ENCODE measurements at regions not wholly inside any gene's neighbourhood (a gene's known extent, or its start where the extent isn't known, plus 50 kb on each side); places are given as distances from the start of the nearest gene placed in this dataset.

- TF ChIP-seq ETV5 (CRISPR knock-in tag; IDR thresholded peaks at IDR 0.05; ENCODE audit: borderline replicate concordance): no peak
- TF ChIP-seq, protein P1, sequence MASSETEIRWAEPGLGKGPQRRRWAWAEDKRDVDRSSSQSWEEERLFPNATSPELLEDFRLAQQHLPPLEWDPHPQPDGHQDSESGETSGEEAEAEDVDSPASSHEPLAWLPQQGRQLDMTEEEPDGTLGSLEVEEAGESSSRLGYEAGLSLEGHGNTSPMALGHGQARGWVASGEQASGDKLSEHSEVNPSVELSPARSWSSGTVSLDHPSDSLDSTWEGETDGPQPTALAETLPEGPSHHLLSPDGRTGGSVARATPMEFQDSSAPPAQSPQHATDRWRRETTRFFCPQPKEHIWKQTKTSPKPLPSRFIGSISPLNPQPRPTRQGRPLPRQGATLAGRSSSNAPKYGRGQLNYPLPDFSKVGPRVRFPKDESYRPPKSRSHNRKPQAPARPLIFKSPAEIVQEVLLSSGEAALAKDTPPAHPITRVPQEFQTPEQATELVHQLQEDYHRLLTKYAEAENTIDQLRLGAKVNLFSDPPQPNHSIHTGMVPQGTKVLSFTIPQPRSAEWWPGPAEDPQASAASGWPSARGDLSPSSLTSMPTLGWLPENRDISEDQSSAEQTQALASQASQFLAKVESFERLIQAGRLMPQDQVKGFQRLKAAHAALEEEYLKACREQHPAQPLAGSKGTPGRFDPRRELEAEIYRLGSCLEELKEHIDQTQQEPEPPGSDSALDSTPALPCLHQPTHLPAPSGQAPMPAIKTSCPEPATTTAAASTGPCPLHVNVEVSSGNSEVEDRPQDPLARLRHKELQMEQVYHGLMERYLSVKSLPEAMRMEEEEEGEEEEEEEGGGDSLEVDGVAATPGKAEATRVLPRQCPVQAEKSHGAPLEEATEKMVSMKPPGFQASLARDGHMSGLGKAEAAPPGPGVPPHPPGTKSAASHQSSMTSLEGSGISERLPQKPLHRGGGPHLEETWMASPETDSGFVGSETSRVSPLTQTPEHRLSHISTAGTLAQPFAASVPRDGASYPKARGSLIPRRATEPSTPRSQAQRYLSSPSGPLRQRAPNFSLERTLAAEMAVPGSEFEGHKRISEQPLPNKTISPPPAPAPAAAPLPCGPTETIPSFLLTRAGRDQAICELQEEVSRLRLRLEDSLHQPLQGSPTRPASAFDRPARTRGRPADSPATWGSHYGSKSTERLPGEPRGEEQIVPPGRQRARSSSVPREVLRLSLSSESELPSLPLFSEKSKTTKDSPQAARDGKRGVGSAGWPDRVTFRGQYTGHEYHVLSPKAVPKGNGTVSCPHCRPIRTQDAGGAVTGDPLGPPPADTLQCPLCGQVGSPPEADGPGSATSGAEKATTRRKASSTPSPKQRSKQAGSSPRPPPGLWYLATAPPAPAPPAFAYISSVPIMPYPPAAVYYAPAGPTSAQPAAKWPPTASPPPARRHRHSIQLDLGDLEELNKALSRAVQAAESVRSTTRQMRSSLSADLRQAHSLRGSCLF (CRISPR knock-in tag; IDR thresholded peaks at IDR 0.05; ENCODE audit: borderline replicate concordance): no peak
- no peak for TF ChIP-seq SRSF4 (IDR thresholded peaks at IDR 0.05; ENCODE audit: low read depth, low read length, poor library complexity, severe bottlenecking)
- TF ChIP-seq ZNF17 (CRISPR knock-in tag; IDR thresholded peaks at IDR 0.05): no peak
- TF ChIP-seq, protein P2, sequence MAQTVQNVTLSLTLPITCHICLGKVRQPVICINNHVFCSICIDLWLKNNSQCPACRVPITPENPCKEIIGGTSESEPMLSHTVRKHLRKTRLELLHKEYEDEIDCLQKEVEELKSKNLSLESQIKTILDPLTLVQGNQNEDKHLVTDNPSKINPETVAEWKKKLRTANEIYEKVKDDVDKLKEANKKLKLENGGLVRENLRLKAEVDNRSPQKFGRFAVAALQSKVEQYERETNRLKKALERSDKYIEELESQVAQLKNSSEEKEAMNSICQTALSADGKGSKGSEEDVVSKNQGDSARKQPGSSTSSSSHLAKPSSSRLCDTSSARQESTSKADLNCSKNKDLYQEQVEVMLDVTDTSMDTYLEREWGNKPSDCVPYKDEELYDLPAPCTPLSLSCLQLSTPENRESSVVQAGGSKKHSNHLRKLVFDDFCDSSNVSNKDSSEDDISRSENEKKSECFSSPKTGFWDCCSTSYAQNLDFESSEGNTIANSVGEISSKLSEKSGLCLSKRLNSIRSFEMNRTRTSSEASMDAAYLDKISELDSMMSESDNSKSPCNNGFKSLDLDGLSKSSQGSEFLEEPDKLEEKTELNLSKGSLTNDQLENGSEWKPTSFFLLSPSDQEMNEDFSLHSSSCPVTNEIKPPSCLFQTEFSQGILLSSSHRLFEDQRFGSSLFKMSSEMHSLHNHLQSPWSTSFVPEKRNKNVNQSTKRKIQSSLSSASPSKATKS (CRISPR knock-in tag; IDR thresholded peaks at IDR 0.05): no peak
- no peak for TF ChIP-seq TSC22D2 (CRISPR knock-in tag; IDR thresholded peaks at IDR 0.05; ENCODE audit: borderline replicate concordance)
- TF ChIP-seq ATF5 (CRISPR knock-in tag; IDR thresholded peaks at IDR 0.05; ENCODE audit: low read depth): no peak
- no peak for TF ChIP-seq GMEB1 (CRISPR knock-in tag; IDR thresholded peaks at IDR 0.05; ENCODE audit: borderline replicate concordance)
- TF ChIP-seq ZNF33B (CRISPR knock-in tag; IDR thresholded peaks at IDR 0.05): no peak
These were observed 162.7 kb upstream of the RPL38 start (continued) for GRCh38 chr17:74040729-74041128.

All from HepG2 (cell line).